OCI-LY1 (cell line): ENCODE measurements at regions not wholly inside any gene's neighbourhood (a gene's known extent, or its start where the extent isn't known, plus 50 kb on each side); places are given as distances from the start of the nearest gene placed in this dataset.
A peak's percentile ranks its signal among the peaks of the same experiment; 100 is the strongest.

Experiments
- H2AFZ ChIP-seq: fragments of 200-600 bp; sonication (generic), shearing (Covaris generic); 2 replicates; pipeline ENCODE4 v1.6.0; 2014; ENCODE audit warnings: antibody characterized with exemption, mild to moderate bottlenecking, low read length
- H3F3A ChIP-seq: fragments of 200-600 bp; sonication (generic), shearing (Covaris generic); 2 replicates; pipeline ENCODE4 v1.6.0; 2014; ENCODE audit warnings: mild to moderate bottlenecking, antibody characterized with exemption, low read length, moderate library complexity; ENCODE audit not compliant: insufficient read depth
- H3K27ac ChIP-seq: fragments of 200-600 bp; sonication (generic); 2 replicates; pipeline ENCODE4 v1.5.1; 2014; ENCODE audit warnings: low read length, mixed run types, mild to moderate bottlenecking, low read depth; ENCODE audit not compliant: poor library complexity, severe bottlenecking
- H3K27me3 ChIP-seq: fragments of 200-600 bp; sonication (generic); 2 replicates; pipeline ENCODE4 v1.6.0; 2014; ENCODE audit warnings: antibody characterized with exemption, mild to moderate bottlenecking, low read length, moderate library complexity; ENCODE audit not compliant: insufficient read depth
- H3K36me3 ChIP-seq: fragments of 200-600 bp; sonication (generic); 2 replicates; pipeline ENCODE4 v1.6.1; 2014; ENCODE audit warnings: mild to moderate bottlenecking, antibody characterized with exemption, low read length, moderate library complexity, mixed read lengths; ENCODE audit not compliant: insufficient read depth
- H3K4me1 ChIP-seq: fragments of 200-600 bp; sonication (generic); 2 replicates; pipeline ENCODE4 v1.5.1; 2014; ENCODE audit warnings: mild to moderate bottlenecking, low read length, moderate library complexity; ENCODE audit not compliant: insufficient read depth, severe bottlenecking
- H3K4me2 ChIP-seq: fragments of 200-600 bp; sonication (generic), shearing (Covaris generic); 2 replicates; pipeline ENCODE4 v1.6.1; 2014; ENCODE audit warnings: low read length
- H3K4me3 ChIP-seq: fragments of 200-600 bp; sonication (generic); 2 replicates; pipeline ENCODE4 v1.5.1; 2014; ENCODE audit warnings: low read length, low read depth, mild to moderate bottlenecking, mixed read lengths; ENCODE audit not compliant: poor library complexity, severe bottlenecking
- H3K79me2 ChIP-seq: fragments of 200-600 bp; shearing (Covaris generic); 2 replicates; pipeline ENCODE4 v1.6.1; 2016; ENCODE audit warnings: mixed run types, low read length, mixed read lengths; ENCODE audit not compliant: insufficient read depth
- H3K9ac ChIP-seq: fragments of 200-600 bp; sonication (generic), shearing (Covaris generic); 2 replicates; pipeline ENCODE4 v1.6.1; 2014; ENCODE audit warnings: mild to moderate bottlenecking, low read length, mixed read lengths
- H3K9me2 ChIP-seq: fragments of 200-600 bp; sonication (generic), shearing (Covaris generic); 2 replicates; pipeline ENCODE4 v1.6.1; 2014; ENCODE audit warnings: low read depth, mild to moderate bottlenecking, low read length, mixed read lengths
- H3K9me3 ChIP-seq: fragments of 200-600 bp; shearing (Covaris generic); 2 replicates; pipeline ENCODE4 v1.6.1; 2014; ENCODE audit warnings: low read length, mixed read lengths
- H4K20me1 ChIP-seq: fragments of 200-600 bp; sonication (generic), shearing (Covaris generic); 2 replicates; pipeline ENCODE4 v1.6.0; 2016; ENCODE audit warnings: mild to moderate bottlenecking, low read length; ENCODE audit not compliant: insufficient read depth
- CTCF ChIP-seq: fragments of 200-600 bp; sonication (generic), shearing (Covaris generic); IDR thresholded peaks from 2 replicates; pipeline ENCODE4 v1.5.1; 2017; ENCODE audit warnings: mild to moderate bottlenecking, antibody characterized with exemption, low read length, moderate library complexity, mixed read lengths
- EZH2 ChIP-seq: fragments of 200-600 bp; sonication (generic), shearing (Covaris generic); IDR thresholded peaks from 2 replicates; pipeline ENCODE4 v1.8.0; 2017; ENCODE audit warnings: borderline replicate concordance, mixed run types, mild to moderate bottlenecking, antibody characterized with exemption, low read length, moderate library complexity, mixed read lengths

- Histone ChIP-seq H3K36me3 (no peaks in the 10 kb centered on the region), H3K27ac (no peak overlapping the region), H3K9ac (no peak overlapping the region), H3K4me1 (peaks cover 57% of the 10 kb centered on the region), H3K27me3 (no peaks in the 10 kb centered on the region), H2AFZ (no peak overlapping the region), H3K79me2 (no peaks in the 10 kb centered on the region), H3F3A (no peaks in the 10 kb centered on the region), H4K20me1 (no peaks in the 10 kb centered on the region), H3K9me2 (no peaks in the 10 kb centered on the region), H3K4me3 (no peak overlapping the region), H3K9me3 (no peaks in the 10 kb centered on the region), H3K4me2 (no peak overlapping the region)
- TF ChIP-seq EZH2: no peak
Measured at GRCh38 chr17:77422748-77423113, 282.0 kb downstream of the SEC14L1 start.

- H3K4me1 ChIP-seq: peaks cover 67% of the 10 kb centered on the region
- no peaks in the 10 kb centered on the region for H4K20me1 ChIP-seq
- H3K4me2 ChIP-seq: no peak overlapping the region
Measured at GRCh38 chr17:77423589-77424451, 283.1 kb downstream of the SEC14L1 start.

GRCh38 chr17:77424585-77425344 lies 284.0 kb downstream of the SEC14L1 start:
- H3K9ac ChIP-seq: no peak overlapping the region; the same call in 1 of the 2 replicates
- TF ChIP-seq CTCF (no peak), EZH2 (no peak)
- H3K4me1 ChIP-seq: peaks cover 72% of the 10 kb centered on the region
- no peaks in the 10 kb centered on the region for H4K20me1 ChIP-seq
- H3K4me3 ChIP-seq: no peak overlapping the region
- H3K79me2 ChIP-seq: no peaks in the 10 kb centered on the region
- no peaks in the 10 kb centered on the region for H3K27me3 ChIP-seq
- peak overlapping the region; percentile 99 for H3K27ac ChIP-seq
- H3K9me2 ChIP-seq: no peaks in the 10 kb centered on the region
- peak overlapping the region; percentile 38; the same call in 1 of the 2 replicates for H3K4me2 ChIP-seq
- H3F3A ChIP-seq: no peaks in the 10 kb centered on the region
- no peaks in the 10 kb centered on the region for H3K9me3 ChIP-seq
- no peak overlapping the region for H2AFZ ChIP-seq
- H3K36me3 ChIP-seq: no peaks in the 10 kb centered on the region

More at GRCh38 chr17:77423589-77424451, 283.1 kb downstream of the SEC14L1 start:
- H3K27ac ChIP-seq: peak overlapping the region; percentile 99
- no peaks in the 10 kb centered on the region for H3K36me3 ChIP-seq
- no peaks in the 10 kb centered on the region for H3K9me3 ChIP-seq
- no peaks in the 10 kb centered on the region for H3F3A ChIP-seq
- H3K79me2 ChIP-seq: no peaks in the 10 kb centered on the region
- no peak overlapping the region for H3K4me3 ChIP-seq
- no peaks in the 10 kb centered on the region for H3K9me2 ChIP-seq
- H3K27me3 ChIP-seq: no peaks in the 10 kb centered on the region
- no peak overlapping the region for H3K9ac ChIP-seq
- no peak overlapping the region for H2AFZ ChIP-seq
- no peak for TF ChIP-seq CTCF
- no peak for TF ChIP-seq EZH2
